ENCODE measurements at regions not wholly inside any gene's neighbourhood (a gene's known extent, or its start where the extent isn't known, plus 50 kb on each side); places are given as distances from the start of the nearest gene placed in this dataset.
"Not testable (repeated sequence)": the region's sequence is repeated elsewhere in the genome, so short reads cannot be mapped to it uniquely, and the experiment has no call there.

DNA sequence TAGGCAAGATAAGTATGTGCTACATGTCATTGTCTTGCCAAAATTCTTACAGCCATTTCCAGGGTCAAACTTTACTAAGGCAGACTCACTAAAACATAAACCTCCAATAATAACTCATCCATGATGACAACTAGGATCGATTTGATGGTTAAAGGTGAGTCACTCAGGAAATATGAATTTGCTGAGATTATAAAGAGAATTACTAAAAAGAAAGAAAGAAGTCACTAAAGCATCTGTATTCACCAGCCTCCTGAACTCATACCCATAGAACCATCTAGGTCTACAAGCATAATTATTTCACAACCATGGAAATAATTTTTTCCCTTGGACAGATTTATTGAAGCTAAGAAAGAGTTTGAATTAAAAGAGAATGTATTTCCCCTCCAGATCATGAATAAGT lies 258.6 kb downstream of the TLE1 start:
- no peak for DNase-seq (ENCODE audit: low read depth)

GRCh38 chr9:81427870-81428269 lies 261.5 kb downstream of the TLE1 start:
- no peak for DNase-seq (ENCODE audit: low read depth)

GRCh38 chr9:81424431-81424830 lies 264.9 kb downstream of the TLE1 start:
- DNase-seq (ENCODE audit: low read depth), result no peak

DNA sequence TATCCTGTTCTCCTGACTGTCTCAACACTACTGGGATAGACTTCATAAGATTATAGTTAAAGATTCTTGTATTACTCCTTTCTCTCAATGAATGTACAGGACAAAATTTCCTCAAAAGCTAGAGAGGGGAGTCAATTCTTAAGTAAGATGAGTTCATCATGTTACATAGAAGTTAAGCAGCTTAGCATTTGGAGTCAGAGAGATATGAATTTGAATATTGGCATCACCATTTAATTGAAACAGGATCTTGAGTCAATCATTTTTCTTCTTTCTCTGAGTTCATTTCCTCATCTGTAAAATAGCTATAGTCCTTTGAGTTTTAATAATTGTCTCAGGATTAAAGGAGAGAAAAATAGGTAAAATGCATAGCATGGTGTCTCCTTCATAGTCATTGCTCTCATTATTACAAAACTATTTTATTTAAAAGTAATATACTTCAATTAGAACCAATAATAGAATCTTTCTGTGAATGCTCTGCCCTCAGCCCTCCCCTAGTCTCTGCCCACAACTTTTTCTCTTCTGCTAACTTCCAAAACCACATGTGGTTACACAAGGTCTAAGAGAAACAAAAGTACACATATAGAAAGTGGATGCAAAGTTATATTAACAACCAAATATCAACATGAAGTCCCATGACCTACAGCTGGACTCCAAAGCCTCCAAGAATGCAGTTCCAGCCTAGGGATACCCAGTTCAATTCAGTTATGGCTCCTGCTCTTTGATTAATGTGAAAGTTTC lies 265.6 kb downstream of the TLE1 start:
- no peak for DNase-seq (ENCODE audit: low read depth)

GRCh38 chr9:81421090-81421489 lies 268.3 kb downstream of the TLE1 start:
- DNase-seq (ENCODE audit: low read depth), result not testable (repeated sequence)

DNA sequence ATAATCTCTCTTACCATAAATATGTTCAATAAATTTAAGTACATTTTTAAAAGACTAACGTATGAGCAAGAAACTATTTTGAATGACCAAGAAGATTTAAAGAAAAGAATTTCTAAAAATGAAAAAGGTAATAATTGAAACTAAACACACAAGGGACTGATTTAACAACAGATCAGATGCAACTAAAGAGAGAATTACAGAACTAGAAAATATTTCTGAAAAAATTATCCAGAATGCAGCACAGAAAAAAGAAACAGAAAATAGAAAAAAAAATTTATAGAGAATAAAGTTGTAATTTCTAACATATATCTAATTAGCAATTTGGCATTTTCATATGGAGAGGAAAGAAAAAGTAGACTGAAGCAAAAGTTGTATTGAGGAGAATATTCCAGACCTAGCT lies 269.3 kb downstream of the TLE1 start:
- DNase-seq (ENCODE audit: low read depth), result no peak

DNA sequence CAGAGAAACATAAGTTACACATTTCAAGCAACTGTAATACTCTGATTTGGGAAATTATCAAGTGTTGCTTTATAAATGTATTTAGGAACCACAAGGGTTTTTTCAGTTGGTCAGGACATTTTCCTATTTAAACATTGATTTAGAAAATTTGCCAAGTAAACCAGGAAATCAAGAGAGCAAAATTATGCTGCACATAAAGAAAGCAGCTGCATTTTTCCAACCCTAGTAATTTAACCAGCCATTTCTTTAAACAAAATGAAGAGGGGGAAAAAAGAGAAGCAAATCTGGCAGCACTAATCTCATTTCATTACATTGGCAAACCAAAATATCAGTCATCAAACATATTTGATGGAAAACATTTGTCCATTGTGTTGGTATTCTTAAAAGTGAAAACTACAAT lies 271.4 kb downstream of the TLE1 start:
- no peak for DNase-seq (ENCODE audit: low read depth)

DNA sequence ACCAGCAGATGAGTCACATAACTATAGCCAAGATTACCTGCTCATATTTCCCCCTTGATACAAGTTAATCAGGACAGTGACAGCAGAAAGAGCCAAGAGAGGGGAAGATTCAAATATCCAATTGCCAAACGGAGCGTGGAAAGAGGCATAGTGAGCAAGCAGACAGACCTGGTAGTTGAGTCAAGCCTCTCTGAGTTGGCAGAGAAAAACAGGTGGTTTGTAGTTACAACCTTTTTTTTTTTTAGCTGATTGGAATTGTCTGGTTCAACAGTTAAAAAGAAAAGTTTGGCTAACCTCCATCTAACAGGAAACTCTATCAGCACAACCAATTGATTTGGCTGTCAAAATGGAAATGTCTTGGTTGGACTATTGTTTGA lies 272.1 kb downstream of the TLE1 start:
- no peak for DNase-seq (ENCODE audit: low read depth)

DNA sequence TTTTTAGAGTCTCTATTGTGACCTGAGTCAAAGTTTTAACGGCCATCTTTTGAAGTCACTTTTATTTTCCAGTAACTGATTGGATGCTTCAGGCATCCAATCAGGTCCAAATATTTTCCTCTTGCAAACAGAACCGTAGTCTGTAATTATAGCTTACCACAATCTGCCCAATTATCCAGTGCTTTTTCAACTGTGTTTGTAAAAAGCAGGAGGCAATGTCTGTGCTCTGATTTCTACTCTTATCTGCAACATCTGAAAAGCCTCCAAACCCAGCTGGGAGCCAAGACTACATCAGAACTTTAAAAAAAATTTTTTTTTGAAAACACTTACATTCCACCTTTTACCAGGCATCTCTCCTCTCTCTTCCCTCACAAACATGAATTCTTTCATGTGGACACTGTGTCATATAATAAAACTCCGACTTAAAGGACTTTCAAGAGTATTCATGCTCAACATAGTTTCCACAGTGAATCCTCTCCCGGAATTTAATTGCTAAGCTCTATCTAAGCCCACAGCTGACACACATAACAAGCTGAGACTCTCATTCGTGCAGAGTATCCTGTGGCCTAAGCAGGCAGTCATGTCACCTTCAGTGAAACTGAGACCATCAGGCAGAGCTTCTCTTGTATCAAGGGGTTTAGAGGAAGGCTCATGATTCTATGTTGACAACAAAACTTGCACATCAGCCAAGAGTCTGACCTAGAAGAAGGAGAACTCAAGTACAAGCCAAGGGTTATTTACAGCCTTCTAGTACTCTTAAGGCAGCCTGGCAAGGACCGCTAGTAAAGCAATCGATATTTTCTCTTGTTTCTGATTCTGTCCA lies 272.7 kb downstream of the TLE1 start:
- DNase-seq (ENCODE audit: low read depth), result peak; percentile 47

- DNase-seq (ENCODE audit: low read depth), result no peak
Measured at GRCh38 chr9:81414836-81415235, 274.5 kb downstream of the TLE1 start.

- DNase-seq (ENCODE audit: low read depth), result no peak
Measured at GRCh38 chr9:81411961-81412360, 277.4 kb downstream of the TLE1 start.

DNA sequence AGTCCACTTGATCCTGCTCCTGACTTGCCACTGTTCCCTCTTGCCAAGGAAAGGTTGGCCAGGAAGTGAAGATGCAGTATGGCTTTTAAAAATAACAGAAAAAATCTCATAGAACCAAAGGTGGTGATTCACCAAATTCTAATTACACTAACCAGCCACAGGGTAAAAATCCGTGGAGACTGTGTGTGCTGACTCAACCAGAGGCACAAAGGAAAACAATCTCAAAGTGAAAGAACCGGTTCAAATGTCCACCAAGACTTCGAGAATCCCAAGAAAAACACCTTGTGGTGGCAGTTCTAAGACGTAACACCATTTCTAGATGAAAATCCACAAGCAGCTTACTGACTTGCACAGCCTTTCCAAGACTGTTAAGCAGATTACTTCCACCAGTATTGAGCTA lies 279.1 kb downstream of the TLE1 start:
- no peak for DNase-seq (ENCODE audit: low read depth)

DNA sequence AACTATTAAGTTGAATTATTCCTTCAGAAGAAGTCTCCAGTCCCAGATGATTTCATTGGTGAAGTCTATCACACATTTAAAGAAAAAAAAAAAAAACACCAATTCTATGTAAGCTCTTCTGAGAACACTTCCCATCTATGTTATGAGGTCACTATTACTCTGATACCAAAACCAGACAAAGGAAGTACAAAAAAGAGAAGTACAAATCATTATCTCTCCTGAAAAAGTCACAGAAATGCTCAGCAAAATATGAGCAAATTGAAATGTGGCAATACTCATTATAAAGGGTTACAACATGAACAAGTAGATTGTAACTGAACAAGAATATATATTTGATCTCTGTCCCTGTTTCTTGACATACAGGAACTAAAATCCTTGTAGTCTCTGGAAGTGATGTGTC lies 280.4 kb downstream of the TLE1 start:
- DNase-seq (ENCODE audit: low read depth), result no peak

GRCh38 chr9:81404931-81405598 lies 284.3 kb downstream of the TLE1 start:
- no peak for DNase-seq (ENCODE audit: low read depth)

GRCh38 chr9:81397481-81398381 lies 291.6 kb downstream of the TLE1 start:
- DNase-seq (ENCODE audit: low read depth), result no peak

- DNase-seq (ENCODE audit: low read depth), result no peak
Measured at GRCh38 chr9:81396528-81396927, 292.8 kb downstream of the TLE1 start.

DNA sequence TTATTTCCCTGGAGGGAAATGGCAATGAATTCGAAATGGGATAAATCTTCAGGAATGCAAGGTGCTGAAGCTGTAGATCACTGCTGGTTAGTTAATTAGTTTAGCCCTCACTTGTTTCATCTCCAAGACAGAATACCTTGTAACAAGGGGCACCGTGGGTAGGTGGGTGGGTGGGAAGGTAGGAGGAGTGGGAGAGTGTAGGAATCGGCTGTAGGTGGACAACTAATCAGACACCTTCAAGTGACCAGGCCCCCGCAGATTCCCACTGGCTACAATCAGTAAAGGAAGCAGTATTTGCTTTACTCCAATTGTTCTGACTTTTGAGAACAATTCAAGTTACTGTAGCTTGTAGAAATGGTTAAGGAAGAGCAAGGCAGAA lies 293.7 kb downstream of the TLE1 start:
- DNase-seq (ENCODE audit: low read depth), result no peak

- DNase-seq (ENCODE audit: low read depth), result no peak
Measured at GRCh38 chr9:81394881-81395675, 294.3 kb downstream of the TLE1 start.

- no peak for DNase-seq (ENCODE audit: low read depth)
Measured at GRCh38 chr9:81393985-81394811, 295.1 kb downstream of the TLE1 start.

DNA sequence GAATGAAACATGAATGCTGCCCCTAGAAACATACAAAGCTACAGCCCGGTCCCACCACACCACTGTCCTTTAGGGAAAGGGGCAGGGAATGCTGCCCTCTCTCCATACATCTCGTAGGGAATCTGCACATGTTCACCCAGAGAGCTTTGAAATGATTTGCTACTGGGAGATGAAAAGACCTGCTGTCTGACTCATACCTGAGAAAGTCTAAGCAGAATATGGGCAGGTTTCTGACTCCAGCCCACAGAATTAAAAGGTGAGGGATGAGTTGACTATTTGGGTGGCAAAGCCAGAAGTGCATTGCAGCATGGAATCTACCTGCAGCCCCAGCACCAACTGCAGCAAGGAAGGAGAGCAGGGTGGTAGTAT lies 297.9 kb downstream of the TLE1 start:
- DNase-seq (ENCODE audit: low read depth), result no peak
